ENCODE measurements at regions not wholly inside any gene's neighbourhood (a gene's known extent, or its start where the extent isn't known, plus 50 kb on each side); places are given as distances from the start of the nearest gene placed in this dataset.

GRCh38 chr19:29264897-29265296 lies 51.9 kb upstream of the UQCRFS1 start:
- no peak for TF ChIP-seq CTCF (IDR thresholded peaks at IDR 0.05)
- TF ChIP-seq POLR2A (IDR thresholded peaks at IDR 0.05): no peak
